ENCODE measurements at regions not wholly inside any gene's neighbourhood (a gene's known extent, or its start where the extent isn't known, plus 50 kb on each side); places are given as distances from the start of the nearest gene placed in this dataset.

DNA sequence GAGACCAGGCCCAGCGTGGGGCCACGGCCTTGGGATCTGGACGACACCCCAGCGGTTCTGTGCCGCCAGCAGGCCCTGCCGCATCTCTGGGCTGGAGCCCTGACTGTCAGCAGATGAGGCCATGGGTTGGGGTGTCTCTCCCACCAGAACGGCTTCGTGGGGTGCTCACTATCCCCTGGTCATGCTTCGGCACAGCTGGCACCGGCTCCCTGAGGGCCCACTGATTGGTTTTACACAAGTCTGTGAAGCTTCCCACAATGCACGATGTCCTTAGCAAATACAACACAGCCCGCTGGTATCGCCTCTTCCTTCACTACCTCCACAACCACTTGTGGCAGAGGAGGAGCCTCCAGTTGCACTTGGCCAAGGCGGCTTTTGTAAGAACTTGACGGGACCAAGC, 94.3 kb downstream of the THBS2 start:
- ATAC-seq: no peak
- intact Hi-C loops (cut with DNase I): no loop called here
- H3K4me3 ChIP-seq: no peak overlapping the region
- peak overlapping the region in 1 of 2 donors; percentile 82 for H3K27ac ChIP-seq
- no peaks in the 10 kb centered on the region for H3K27me3 ChIP-seq
- DNase-seq: peak in 1 of 4 donors; percentile 49
- TF ChIP-seq, protein P1, sequence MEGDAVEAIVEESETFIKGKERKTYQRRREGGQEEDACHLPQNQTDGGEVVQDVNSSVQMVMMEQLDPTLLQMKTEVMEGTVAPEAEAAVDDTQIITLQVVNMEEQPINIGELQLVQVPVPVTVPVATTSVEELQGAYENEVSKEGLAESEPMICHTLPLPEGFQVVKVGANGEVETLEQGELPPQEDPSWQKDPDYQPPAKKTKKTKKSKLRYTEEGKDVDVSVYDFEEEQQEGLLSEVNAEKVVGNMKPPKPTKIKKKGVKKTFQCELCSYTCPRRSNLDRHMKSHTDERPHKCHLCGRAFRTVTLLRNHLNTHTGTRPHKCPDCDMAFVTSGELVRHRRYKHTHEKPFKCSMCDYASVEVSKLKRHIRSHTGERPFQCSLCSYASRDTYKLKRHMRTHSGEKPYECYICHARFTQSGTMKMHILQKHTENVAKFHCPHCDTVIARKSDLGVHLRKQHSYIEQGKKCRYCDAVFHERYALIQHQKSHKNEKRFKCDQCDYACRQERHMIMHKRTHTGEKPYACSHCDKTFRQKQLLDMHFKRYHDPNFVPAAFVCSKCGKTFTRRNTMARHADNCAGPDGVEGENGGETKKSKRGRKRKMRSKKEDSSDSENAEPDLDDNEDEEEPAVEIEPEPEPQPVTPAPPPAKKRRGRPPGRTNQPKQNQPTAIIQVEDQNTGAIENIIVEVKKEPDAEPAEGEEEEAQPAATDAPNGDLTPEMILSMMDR (IDR thresholded peaks at IDR 0.05): no peak
- H3K4me1 ChIP-seq: no peaks in the 10 kb centered on the region
- no peaks in the 10 kb centered on the region for H3K36me3 ChIP-seq
- no peaks in the 10 kb centered on the region for H3K9me3 ChIP-seq

DNA sequence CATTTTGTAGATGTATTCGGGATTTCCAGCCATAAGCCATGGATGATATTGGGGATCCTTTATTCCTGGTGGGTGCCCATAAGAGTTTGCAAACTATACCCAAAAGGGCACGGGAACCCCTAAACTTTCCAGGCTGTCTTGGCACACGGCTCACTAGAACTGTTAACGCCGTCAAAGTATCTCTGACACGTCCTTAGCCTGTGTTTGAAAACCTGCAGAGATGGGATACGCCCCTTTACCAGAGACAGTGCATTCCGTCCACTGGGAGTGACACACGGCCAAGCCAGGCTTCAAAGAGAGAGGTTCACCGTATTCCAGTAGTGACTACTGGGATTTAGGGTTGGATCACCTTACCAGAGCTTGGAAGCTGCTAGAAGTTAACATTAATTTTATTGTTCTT, 95.0 kb downstream of the THBS2 start:
- H3K4me1 ChIP-seq: no peaks in the 10 kb centered on the region
- H3K9me3 ChIP-seq: no peaks in the 10 kb centered on the region
- intact Hi-C loops (cut with DNase I): no loop called here
- TF ChIP-seq, protein P1 (IDR thresholded peaks at IDR 0.05): no peak
- H3K27ac ChIP-seq: peak overlapping the region; percentile 29 to 82
- DNase-seq (peak in 1 of 4 donors; percentile 21), ATAC-seq (peak; percentile 6)
- H3K27me3 ChIP-seq: no peaks in the 10 kb centered on the region
- no peak overlapping the region for H3K4me3 ChIP-seq
- H3K36me3 ChIP-seq: no peaks in the 10 kb centered on the region

DNA sequence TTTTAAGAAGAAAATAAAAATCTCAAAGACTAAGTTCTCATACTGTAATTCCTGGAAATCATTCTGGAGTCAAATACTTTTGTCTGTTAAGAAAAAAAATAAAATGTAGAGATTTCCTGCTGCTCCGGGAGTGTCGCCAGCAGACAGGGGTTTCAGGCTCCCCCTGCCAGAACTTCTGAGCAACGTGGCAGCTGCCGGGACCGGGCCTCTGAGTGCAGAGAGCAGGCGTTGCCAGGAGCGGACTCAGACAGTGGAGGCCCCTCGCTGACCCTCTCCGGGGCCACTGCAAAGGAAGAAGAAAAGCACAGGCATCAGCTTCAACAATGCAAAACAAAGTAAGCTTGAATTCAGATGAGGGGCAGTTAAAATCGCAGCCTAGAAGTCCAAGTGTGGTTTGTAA, 95.5 kb downstream of the THBS2 start:
- TF ChIP-seq, protein P1 (IDR thresholded peaks at IDR 0.05): no peak
- H3K36me3 ChIP-seq: no peaks in the 10 kb centered on the region
- H3K9me3 ChIP-seq: no peaks in the 10 kb centered on the region
- no peaks in the 10 kb centered on the region for H3K4me1 ChIP-seq
- DNase-seq (peak; percentile 75 to 96 (median 82)), ATAC-seq (peak; percentile 48)
- H3K27me3 ChIP-seq: no peaks in the 10 kb centered on the region
- intact Hi-C loops (cut with DNase I): no loop called here
- H3K4me3 ChIP-seq: no peak overlapping the region
- peak overlapping the region; percentile 29 to 82 for H3K27ac ChIP-seq

DNA sequence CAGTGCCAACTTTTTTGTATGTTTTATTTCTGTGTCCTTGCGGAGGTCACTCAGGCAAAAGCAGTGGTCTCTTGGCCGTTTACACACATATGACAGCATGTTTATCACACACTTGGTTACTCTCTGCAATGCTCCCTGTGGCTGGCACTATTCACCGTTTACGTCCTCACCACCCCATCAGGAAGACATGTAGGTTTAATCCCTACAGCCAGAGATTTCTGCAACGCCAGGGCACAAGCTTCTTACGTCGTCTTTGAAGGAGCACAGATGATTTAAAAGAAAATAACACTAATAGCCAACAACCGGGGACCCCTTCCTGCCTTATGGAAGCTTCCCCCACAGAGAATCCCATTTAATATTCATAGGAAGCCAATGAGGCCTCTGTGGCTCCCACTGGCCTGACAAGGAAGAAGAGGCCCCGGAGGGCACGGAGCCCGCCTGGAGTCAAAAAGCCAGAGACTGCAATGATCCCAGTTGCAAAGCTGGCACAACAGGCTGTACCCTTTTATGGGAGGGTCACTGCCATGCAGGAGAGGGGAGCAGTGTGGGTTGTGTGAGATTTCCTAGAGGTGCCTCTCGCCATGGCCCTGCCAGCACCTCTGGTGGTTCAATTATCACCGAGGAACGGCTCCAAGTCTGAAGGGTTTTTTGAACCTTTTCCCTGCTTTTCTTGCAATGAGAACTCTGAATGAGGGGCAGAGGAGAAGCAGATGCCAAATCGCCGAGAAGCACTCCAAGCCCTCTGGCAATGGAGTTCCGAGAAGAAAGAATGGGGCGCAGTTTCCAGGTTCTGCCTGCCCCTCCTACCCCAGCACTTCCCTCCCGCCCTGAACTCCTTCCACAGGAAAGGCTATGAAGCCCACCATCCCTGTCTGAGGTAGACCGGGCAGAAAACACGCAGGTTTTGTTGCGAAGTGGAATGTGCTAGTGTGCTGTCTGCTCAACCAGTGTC, 96.2 kb downstream of the THBS2 start:
- ATAC-seq: no peak
- TF ChIP-seq, protein P1 (IDR thresholded peaks at IDR 0.05): no peak
- H3K4me3 ChIP-seq: no peak overlapping the region
- intact Hi-C loops (cut with DNase I): no loop called here
- H3K27ac ChIP-seq: peak overlapping the region; percentile 29 to 82
- H3K36me3 ChIP-seq: no peaks in the 10 kb centered on the region
- H3K9me3 ChIP-seq: no peaks in the 10 kb centered on the region
- H3K4me1 ChIP-seq: no peaks in the 10 kb centered on the region
- peak in 2 of 4 donors; percentile 40 to 47 for DNase-seq
- H3K27me3 ChIP-seq: no peaks in the 10 kb centered on the region

DNA sequence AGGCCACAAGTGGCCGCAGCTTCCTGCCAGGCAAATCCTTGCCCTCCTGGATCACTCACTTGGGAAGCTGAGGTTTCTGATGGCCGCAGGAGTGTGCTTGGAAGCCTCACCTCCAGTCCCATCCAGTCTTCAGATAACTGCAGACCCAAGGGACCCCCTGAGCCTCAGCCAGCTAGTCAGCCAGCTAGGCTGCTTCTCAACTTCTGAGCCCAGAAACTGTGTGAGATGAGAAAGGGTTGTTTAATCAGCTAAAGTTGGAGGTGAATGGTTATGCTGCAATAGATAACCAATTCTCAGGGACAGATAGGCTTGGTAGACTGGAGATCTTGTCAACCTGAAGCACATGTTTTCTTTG, 96.9 kb downstream of the THBS2 start:
- H3K36me3 ChIP-seq: no peaks in the 10 kb centered on the region
- DNase-seq: no peak
- H3K27ac ChIP-seq: no peak overlapping the region
- no peaks in the 10 kb centered on the region for H3K27me3 ChIP-seq
- no peaks in the 10 kb centered on the region for H3K4me1 ChIP-seq
- intact Hi-C loops (cut with DNase I): no loop called here
- no peaks in the 10 kb centered on the region for H3K9me3 ChIP-seq
- TF ChIP-seq, protein P1 (IDR thresholded peaks at IDR 0.05): no peak
- ATAC-seq: no peak
- H3K4me3 ChIP-seq: no peak overlapping the region
